ENCODE measurements at regions not wholly inside any gene's neighbourhood (a gene's known extent, or its start where the extent isn't known, plus 50 kb on each side); places are given as distances from the start of the nearest gene placed in this dataset.

GRCh38 chr11:69367211-69367964 lies 73.4 kb downstream of the MYEOV start:
- Histone ChIP-seq H3K4me1 (ENCODE audit: control insufficient read depth in 1 of 2, insufficient read depth in 2 of 2, low read length in 2 of 2) (no peaks in the 10 kb centered on the region), H3K4me3 (ENCODE audit: low read depth in 1 of 2, low read length in 2 of 2) (no peak overlapping the region), H3K9me3 (ENCODE audit: control insufficient read depth in 1 of 2, low read length in 2 of 2) (no peaks in the 10 kb centered on the region), H3K27me3 (ENCODE audit: low read depth, low read length) (no peaks in the 10 kb centered on the region), H3K27ac (ENCODE audit: low read length) (no peak overlapping the region), H3K36me3 (ENCODE audit: control insufficient read depth in 1 of 2, insufficient read depth in 2 of 2, low read length in 2 of 2) (no peaks in the 10 kb centered on the region)

- Histone ChIP-seq H3K27ac (ENCODE audit: low read length) (no peak overlapping the region), H3K36me3 (ENCODE audit: control insufficient read depth in 1 of 2, insufficient read depth in 2 of 2, low read length in 2 of 2) (no peaks in the 10 kb centered on the region), H3K27me3 (ENCODE audit: low read depth, low read length) (no peaks in the 10 kb centered on the region), H3K4me3 (ENCODE audit: low read depth in 1 of 2, low read length in 2 of 2) (no peak overlapping the region), H3K4me1 (ENCODE audit: control insufficient read depth in 1 of 2, insufficient read depth in 2 of 2, low read length in 2 of 2) (no peaks in the 10 kb centered on the region), H3K9me3 (ENCODE audit: control insufficient read depth in 1 of 2, low read length in 2 of 2) (no peaks in the 10 kb centered on the region)
Observed at GRCh38 chr11:69368119-69368880, 74.3 kb downstream of the MYEOV start.

GRCh38 chr11:69369210-69369825 lies 75.4 kb downstream of the MYEOV start:
- Histone ChIP-seq H3K36me3 (ENCODE audit: control insufficient read depth in 1 of 2, insufficient read depth in 2 of 2, low read length in 2 of 2) (no peaks in the 10 kb centered on the region), H3K9me3 (ENCODE audit: control insufficient read depth in 1 of 2, low read length in 2 of 2) (no peaks in the 10 kb centered on the region), H3K4me3 (ENCODE audit: low read depth in 1 of 2, low read length in 2 of 2) (no peak overlapping the region), H3K27me3 (ENCODE audit: low read depth, low read length) (no peaks in the 10 kb centered on the region), H3K27ac (ENCODE audit: low read length) (no peak overlapping the region), H3K4me1 (ENCODE audit: control insufficient read depth in 1 of 2, insufficient read depth in 2 of 2, low read length in 2 of 2) (no peaks in the 10 kb centered on the region)

GRCh38 chr11:69369945-69370344 lies 76.0 kb downstream of the MYEOV start:
- Histone ChIP-seq H3K9me3 (ENCODE audit: control insufficient read depth in 1 of 2, low read length in 2 of 2) (no peaks in the 10 kb centered on the region), H3K4me1 (ENCODE audit: control insufficient read depth in 1 of 2, insufficient read depth in 2 of 2, low read length in 2 of 2) (no peaks in the 10 kb centered on the region), H3K27me3 (ENCODE audit: low read depth, low read length) (no peaks in the 10 kb centered on the region), H3K4me3 (ENCODE audit: low read depth in 1 of 2, low read length in 2 of 2) (no peak overlapping the region), H3K36me3 (ENCODE audit: control insufficient read depth in 1 of 2, insufficient read depth in 2 of 2, low read length in 2 of 2) (no peaks in the 10 kb centered on the region), H3K27ac (ENCODE audit: low read length) (no peak overlapping the region)

- no peak overlapping the region for H3K27ac ChIP-seq (ENCODE audit: low read length)
- H3K27me3 ChIP-seq (ENCODE audit: low read depth, low read length), result no peaks in the 10 kb centered on the region
- H3K9me3 ChIP-seq (ENCODE audit: control insufficient read depth in 1 of 2, low read length in 2 of 2), result no peaks in the 10 kb centered on the region
- no peaks in the 10 kb centered on the region for H3K36me3 ChIP-seq (ENCODE audit: control insufficient read depth in 1 of 2, insufficient read depth in 2 of 2, low read length in 2 of 2)
- H3K4me1 ChIP-seq (ENCODE audit: control insufficient read depth in 1 of 2, insufficient read depth in 2 of 2, low read length in 2 of 2), result no peaks in the 10 kb centered on the region
- H3K4me3 ChIP-seq (ENCODE audit: low read depth in 1 of 2, low read length in 2 of 2), result no peak overlapping the region
Observed at GRCh38 chr11:69370984-69371709, 77.2 kb downstream of the MYEOV start.

GRCh38 chr11:69371731-69372588 lies 78.0 kb downstream of the MYEOV start:
- Histone ChIP-seq H3K27me3 (ENCODE audit: low read depth, low read length) (no peaks in the 10 kb centered on the region), H3K4me1 (ENCODE audit: control insufficient read depth in 1 of 2, insufficient read depth in 2 of 2, low read length in 2 of 2) (no peaks in the 10 kb centered on the region), H3K4me3 (ENCODE audit: low read depth in 1 of 2, low read length in 2 of 2) (no peak overlapping the region), H3K36me3 (ENCODE audit: control insufficient read depth in 1 of 2, insufficient read depth in 2 of 2, low read length in 2 of 2) (no peaks in the 10 kb centered on the region), H3K9me3 (ENCODE audit: control insufficient read depth in 1 of 2, low read length in 2 of 2) (no peaks in the 10 kb centered on the region), H3K27ac (ENCODE audit: low read length) (no peak overlapping the region)

- Histone ChIP-seq H3K27ac (ENCODE audit: low read length) (no peak overlapping the region), H3K27me3 (ENCODE audit: low read depth, low read length) (no peaks in the 10 kb centered on the region), H3K4me1 (ENCODE audit: control insufficient read depth in 1 of 2, insufficient read depth in 2 of 2, low read length in 2 of 2) (no peaks in the 10 kb centered on the region), H3K9me3 (ENCODE audit: control insufficient read depth in 1 of 2, low read length in 2 of 2) (no peaks in the 10 kb centered on the region), H3K36me3 (ENCODE audit: control insufficient read depth in 1 of 2, insufficient read depth in 2 of 2, low read length in 2 of 2) (no peaks in the 10 kb centered on the region), H3K4me3 (ENCODE audit: low read depth in 1 of 2, low read length in 2 of 2) (no peak overlapping the region)
Observed at GRCh38 chr11:69372589-69373250, 78.8 kb downstream of the MYEOV start.

GRCh38 chr11:69373251-69373635 lies 79.3 kb downstream of the MYEOV start:
- no peak overlapping the region for H3K27ac ChIP-seq (ENCODE audit: low read length)
- no peak overlapping the region for H3K4me3 ChIP-seq (ENCODE audit: low read depth in 1 of 2, low read length in 2 of 2)
- no peaks in the 10 kb centered on the region for H3K36me3 ChIP-seq (ENCODE audit: control insufficient read depth in 1 of 2, insufficient read depth in 2 of 2, low read length in 2 of 2)
- no peaks in the 10 kb centered on the region for H3K27me3 ChIP-seq (ENCODE audit: low read depth, low read length)
- H3K4me1 ChIP-seq (ENCODE audit: control insufficient read depth in 1 of 2, insufficient read depth in 2 of 2, low read length in 2 of 2), result no peaks in the 10 kb centered on the region
- no peaks in the 10 kb centered on the region for H3K9me3 ChIP-seq (ENCODE audit: control insufficient read depth in 1 of 2, low read length in 2 of 2)

- no peaks in the 10 kb centered on the region for H3K27me3 ChIP-seq (ENCODE audit: low read depth, low read length)
- no peaks in the 10 kb centered on the region for H3K9me3 ChIP-seq (ENCODE audit: control insufficient read depth in 1 of 2, low read length in 2 of 2)
- no peaks in the 10 kb centered on the region for H3K4me1 ChIP-seq (ENCODE audit: control insufficient read depth in 1 of 2, insufficient read depth in 2 of 2, low read length in 2 of 2)
- no peak overlapping the region for H3K4me3 ChIP-seq (ENCODE audit: low read depth in 1 of 2, low read length in 2 of 2)
- no peak overlapping the region for H3K27ac ChIP-seq (ENCODE audit: low read length)
- no peaks in the 10 kb centered on the region for H3K36me3 ChIP-seq (ENCODE audit: control insufficient read depth in 1 of 2, insufficient read depth in 2 of 2, low read length in 2 of 2)
Observed at GRCh38 chr11:69374110-69374945, 80.4 kb downstream of the MYEOV start.

- H3K36me3 ChIP-seq (ENCODE audit: control insufficient read depth in 1 of 2, insufficient read depth in 2 of 2, low read length in 2 of 2), result no peaks in the 10 kb centered on the region
- no peaks in the 10 kb centered on the region for H3K4me1 ChIP-seq (ENCODE audit: control insufficient read depth in 1 of 2, insufficient read depth in 2 of 2, low read length in 2 of 2)
- no peaks in the 10 kb centered on the region for H3K27me3 ChIP-seq (ENCODE audit: low read depth, low read length)
- no peak overlapping the region for H3K4me3 ChIP-seq (ENCODE audit: low read depth in 1 of 2, low read length in 2 of 2)
- no peaks in the 10 kb centered on the region for H3K9me3 ChIP-seq (ENCODE audit: control insufficient read depth in 1 of 2, low read length in 2 of 2)
- no peak overlapping the region for H3K27ac ChIP-seq (ENCODE audit: low read length)
Observed at GRCh38 chr11:69374946-69375310, 81.0 kb downstream of the MYEOV start.

Data from muscle layer of duodenum (tissue), 2 donors.